ENCODE measurements at regions not wholly inside any gene's neighbourhood (a gene's known extent, or its start where the extent isn't known, plus 50 kb on each side); places are given as distances from the start of the nearest gene placed in this dataset.

DNA sequence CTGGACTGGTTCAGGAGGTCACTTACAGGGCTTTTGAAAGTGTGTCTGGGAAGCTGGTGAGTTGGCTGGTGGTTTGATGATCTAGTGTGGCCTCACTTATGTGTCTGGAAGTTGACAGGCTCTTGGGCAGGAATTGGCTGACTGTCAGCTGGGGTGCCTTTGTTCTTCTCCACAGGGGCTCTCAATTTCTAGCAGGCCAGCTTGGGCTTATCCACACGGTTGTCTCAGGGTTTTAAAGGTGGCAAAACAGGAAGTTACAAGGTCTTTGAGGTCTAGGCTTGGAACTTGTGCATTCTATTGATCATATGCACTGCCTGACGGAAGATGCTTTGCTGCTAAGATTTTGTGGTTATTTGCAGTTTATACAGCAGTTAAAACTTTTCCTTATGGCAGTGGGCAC lies 52.0 kb upstream of the CELF4 start:
- intact Hi-C loops (cut with micrococcal nuclease) = no loop called here
